HepG2 (cell line): ENCODE measurements at regions not wholly inside any gene's neighbourhood (a gene's known extent, or its start where the extent isn't known, plus 50 kb on each side); places are given as distances from the start of the nearest gene placed in this dataset.

Source experiments
- ATAC-seq: fragments of 200-7000 bp; cut with Tn5 transposase; 3 replicates; pipeline ENCODE4 v1.9.1; 2020; ENCODE audit warnings: mild to moderate bottlenecking, moderate library complexity
- BruUV-seq: library from RNA; stranded (reverse); fragments of 400-500 nt; replicated peaks from 2 replicates; lab custom pipeline; 2021; lab: Mats Ljungman, UMichigan
- CTCF ChIA-PET: fragments of 300-600 bp; formaldehyde crosslinking; extraction: SDS; loops from one replicate; lab custom pipeline; 2021; ENCODE audit warnings: low total read pairs, inconsistent platforms, low intra/inter-chr PET ratio; lab: Yijun Ruan, JAX
- POLR2A ChIA-PET: fragments of 350-600 bp; sonication (Branson Sonifier 250); formaldehyde crosslinking; loops from one replicate; lab custom pipeline; 2020; ENCODE audit warnings: antibody characterized with exemption, inconsistent platforms; lab: Yijun Ruan, JAX
- DNase-seq: peaks from one replicate; pipeline ENCODE4 v3.0.0-alpha.2; 2015; ENCODE audit warnings: low spot score
- FAIRE-seq: peaks from 3 replicates; lab custom pipeline; 2011; peaks lifted over from hg19 to GRCh38; lab: Jason Lieb, UNC
- H2AFZ ChIP-seq: one replicate; pipeline ENCODE4 v1.6.1; 2011; ENCODE audit warnings: low read length, inconsistent platforms
- H3K27ac ChIP-seq: fragments of 300-600 bp; 3 replicates; pipeline ENCODE4 v1.8.0; 2011; ENCODE audit warnings: mixed run types, mild to moderate bottlenecking, mixed read lengths, low read length, inconsistent platforms; ENCODE audit not compliant: insufficient read depth; ENCODE audit errors: extremely low read length
- H3K27me3 ChIP-seq, 2 experiments: fragments of 200-600 bp in 1 of 2; 2 replicates in 1 of 2; 3 replicates in 1 of 2; pipeline versions ENCODE4 v1.6.0 to v1.8.0; 2011; ENCODE audit warnings: low read length in 2 of 2, mild to moderate bottlenecking in 2 of 2, moderate library complexity in 2 of 2, inconsistent platforms in 1 of 2; ENCODE audit not compliant: insufficient read depth in 2 of 2, control insufficient read depth in 1 of 2
- H3K36me3 ChIP-seq, 2 experiments: fragments of 200-600 bp in 1 of 2; replicated peaks in 1 of 2; 2 replicates in 1 of 2; 3 replicates in 1 of 2; pipeline versions ENCODE4 v1.5.1 to v1.8.0; 2011; ENCODE audit warnings: low read length in 2 of 2, inconsistent platforms in 1 of 2; ENCODE audit not compliant: insufficient read depth in 2 of 2, control insufficient read depth in 1 of 2
- H3K4me1 ChIP-seq: 2 replicates; pipeline ENCODE4 v1.5.1; 2012; ENCODE audit warnings: low read length, inconsistent platforms; ENCODE audit not compliant: insufficient read depth
- H3K4me2 ChIP-seq: 2 replicates; pipeline ENCODE4 v1.6.0; 2011; ENCODE audit warnings: low read depth, low read length, inconsistent platforms
- H3K4me3 ChIP-seq, 3 experiments: fragments of 200-600 bp in 1 of 3; sonication (generic), shearing (Covaris generic) in 1 of 3; replicated peaks in 1 of 3; 2 replicates each; pipeline ENCODE4 v1.5.1; 2011 to 2016; ENCODE audit warnings: low read length in 3 of 3, inconsistent platforms in 2 of 3, low read depth in 2 of 3, mild to moderate bottlenecking in 2 of 3, control low read depth in 1 of 3, mixed read lengths in 1 of 3; ENCODE audit not compliant: insufficient read depth in 1 of 3
- H3K79me2 ChIP-seq: one replicate; pipeline ENCODE4 v1.6.1; 2011; ENCODE audit warnings: low read length, inconsistent platforms; ENCODE audit not compliant: insufficient read depth
- H3K9ac ChIP-seq: 2 replicates; pipeline ENCODE4 v1.6.0; 2011; ENCODE audit warnings: mild to moderate bottlenecking, low read depth, low read length, inconsistent platforms; ENCODE audit not compliant: insufficient read depth
- H3K9me3 ChIP-seq: 2 replicates; pipeline ENCODE4 v1.5.1; 2012; ENCODE audit warnings: mild to moderate bottlenecking, low read length
- H4K20me1 ChIP-seq: 2 replicates; pipeline ENCODE4 v1.6.0; 2011; ENCODE audit warnings: inconsistent platforms, mild to moderate bottlenecking, low read length, moderate library complexity; ENCODE audit not compliant: insufficient read depth
- GABPB1 ChIP-seq: IDR thresholded peaks from 2 replicates; pipeline ENCODE4 v1.6.1; 2016; ENCODE audit warnings: mild to moderate bottlenecking, missing genetic modification reagents, moderate library complexity, missing compliant biosample characterization
- HMGXB4 ChIP-seq, 2 experiments: sonication (generic) in 1 of 2; formaldehyde crosslinking in 1 of 2; IDR thresholded peaks; 2 replicates each; pipeline versions ENCODE4 v1.4.0 to v1.6.1; 2018 to 2020; ENCODE audit warnings: missing genetic modification reagents in 2 of 2, borderline replicate concordance in 1 of 2, low read depth in 1 of 2, mild to moderate bottlenecking in 1 of 2, missing biosample characterization in 1 of 2
- HNRNPL ChIP-seq: fragments of 200-400 bp; formaldehyde crosslinking; IDR thresholded peaks from 2 replicates; pipeline ENCODE4 v1.6.1; 2017; ENCODE audit warnings: mild to moderate bottlenecking, low read depth, low read length
- PAXIP1 ChIP-seq: sonication (generic); formaldehyde crosslinking; conservative IDR thresholded peaks from 2 replicates; pipeline ENCODE4 v1.4.0; 2020; ENCODE audit warnings: mild to moderate bottlenecking, missing genetic modification reagents, moderate library complexity
- U2AF1 ChIP-seq: fragments of 200-400 bp; formaldehyde crosslinking; optimal IDR thresholded peaks from 2 replicates; pipeline ENCODE3; 2017; ENCODE audit warnings: mild to moderate bottlenecking, low read depth, low read length
- ZFP90 ChIP-seq: sonication (generic); formaldehyde crosslinking; IDR thresholded peaks from 2 replicates; pipeline ENCODE4 v1.8.0; 2022; ENCODE audit warnings: missing genetic modification reagents, mild to moderate bottlenecking, inconsistent platforms, borderline replicate concordance
- ZNF296 ChIP-seq: sonication (generic); formaldehyde crosslinking; conservative IDR thresholded peaks from 2 replicates; pipeline ENCODE4 v1.5.0; 2020; ENCODE audit warnings: mild to moderate bottlenecking, missing genetic modification reagents
- ZNF572 ChIP-seq: sonication (generic); formaldehyde crosslinking; IDR thresholded peaks from 2 replicates; pipeline ENCODE4 v1.5.1; 2020; ENCODE audit warnings: mild to moderate bottlenecking, missing genetic modification reagents
- ZSCAN25 ChIP-seq: sonication (generic); formaldehyde crosslinking; IDR thresholded peaks from 2 replicates; pipeline ENCODE4 v1.8.0; 2022; ENCODE audit warnings: mild to moderate bottlenecking, missing genetic modification reagents
- WGBS: methylation state at CpG from one replicate; pipeline ENCODE4 v1.1.6; 2017; ENCODE audit warnings: low lambda C conversion rate; 5-methylcytosine and 5-hydroxymethylcytosine counted together
- in situ Hi-C: cut with HindIII; loops from 2 replicates; pipeline ENCODE4 v1.10.0; 2017; ENCODE audit warnings: low pct_unique_long_range_greater_than_20kb; ENCODE audit not compliant: extremely low pct_ligation_motif_present
- intact Hi-C: fragments of 100-400 bp; cut with micrococcal nuclease; formaldehyde crosslinking; loops from one replicate; pipeline ENCODE4 v1.10.0; 2022; ENCODE audit not compliant: unreplicated experiment

- no peak for ATAC-seq
- Histone ChIP-seq H3K27ac (no peak overlapping the region), H3K4me3 (no peak overlapping the region), H3K36me3 (no peaks in the 10 kb centered on the region), H3K27me3 (no peaks in the 10 kb centered on the region), H3K9me3 (no peaks in the 10 kb centered on the region), H3K4me2 (no peak overlapping the region), H3K4me1 (peaks cover 78% of the 10 kb centered on the region), H3K9ac (no peak overlapping the region), H4K20me1 (peaks cover 11% of the 10 kb centered on the region; the same call in 1 of the 2 replicates), H2AFZ (no peak overlapping the region), H3K79me2 (peaks cover 10% of the 10 kb centered on the region)
- intact Hi-C loops: loop anchor here (5.0 kb wide), 1 partner anchor 89 kb away; no protein-coding TSS in a partner anchor
- DNase-seq: no peak
- no TSS peak for BruUV-seq
- 92% methylated on average over 13 of the region's 17 CpGs for WGBS
- no peak for FAIRE-seq
- POLR2A ChIA-PET: no interaction called here
- CTCF ChIA-PET: no interaction called here
- TF ChIP-seq U2AF1 (no peak), ZFP90 (no peak), GABPB1 (0 out of 2 replicates have a peak, but pooled peaks have one; percentile 3)
- in situ Hi-C loops: no loop called here
Measured at GRCh38 chr3:13193320-13194284, 120.4 kb upstream of the IQSEC1 start.

- Histone ChIP-seq H2AFZ (no peak overlapping the region), H3K9ac (no peak overlapping the region), H4K20me1 (peaks cover 11% of the 10 kb centered on the region; the same call in 1 of the 2 replicates), H3K79me2 (peaks cover 10% of the 10 kb centered on the region), H3K4me1 (peaks cover 86% of the 10 kb centered on the region), H3K36me3 (no peaks in the 10 kb centered on the region), H3K9me3 (no peaks in the 10 kb centered on the region), H3K27me3 (no peaks in the 10 kb centered on the region), H3K4me3 (no peak overlapping the region), H3K27ac (no peak overlapping the region), H3K4me2 (no peak overlapping the region)
- POLR2A ChIA-PET: no interaction called here
- WGBS: 85% methylated on average over 12 of the region's 16 CpGs
- BruUV-seq: no TSS peak
- peak; percentile 67 for ATAC-seq
- peak; percentile 35 for DNase-seq
- in situ Hi-C loops: no loop called here
- no peak for FAIRE-seq
- CTCF ChIA-PET: no interaction called here
- intact Hi-C loops: loop anchor here (5.0 kb wide), 1 partner anchor 90 kb away; no protein-coding TSS in a partner anchor
- TF ChIP-seq ZSCAN25 (CRISPR knock-in tag): peak; percentile 94
- 0 out of 2 replicates have a peak, but pooled peaks have one; percentile 65 for TF ChIP-seq HNRNPL
- TF ChIP-seq ZNF296: peak; percentile 81; the same call in 1 of the 2 replicates
- peak in 1 of 2 experiments; percentile 55; a peak in 2 of 4 replicates for TF ChIP-seq HMGXB4 (CRISPR knock-in tag; IDR thresholded peaks at IDR 0.05; ENCODE audit: borderline replicate concordance in 1 of 2, low read depth in 1 of 2)
- TF ChIP-seq PAXIP1: 0 out of 2 replicates have a peak, but pooled peaks have one; percentile 13
- peak; percentile 71; the same call in 1 of the 2 replicates for TF ChIP-seq ZNF572 (CRISPR knock-in tag)
Measured at GRCh38 chr3:13192471-13193213, 119.4 kb upstream of the IQSEC1 start.
